GM19239 (cell line): ENCODE measurements at regions not wholly inside any gene's neighbourhood (a gene's known extent, or its start where the extent isn't known, plus 50 kb on each side); places are given as distances from the start of the nearest gene placed in this dataset.
"Not testable (repeated sequence)": the region's sequence is repeated elsewhere in the genome, so short reads cannot be mapped to it uniquely, and the experiment has no call there.

Experiments
- DNase-seq: peaks from one replicate; pipeline ENCODE4 v3.0.0; 2011; ENCODE audit warnings: low spot score; ENCODE audit not compliant: insufficient read length
- FAIRE-seq: peaks from 2 replicates; lab custom pipeline; 2011; peaks lifted over from hg19 to GRCh38; lab: Jason Lieb, UNC

DNA sequence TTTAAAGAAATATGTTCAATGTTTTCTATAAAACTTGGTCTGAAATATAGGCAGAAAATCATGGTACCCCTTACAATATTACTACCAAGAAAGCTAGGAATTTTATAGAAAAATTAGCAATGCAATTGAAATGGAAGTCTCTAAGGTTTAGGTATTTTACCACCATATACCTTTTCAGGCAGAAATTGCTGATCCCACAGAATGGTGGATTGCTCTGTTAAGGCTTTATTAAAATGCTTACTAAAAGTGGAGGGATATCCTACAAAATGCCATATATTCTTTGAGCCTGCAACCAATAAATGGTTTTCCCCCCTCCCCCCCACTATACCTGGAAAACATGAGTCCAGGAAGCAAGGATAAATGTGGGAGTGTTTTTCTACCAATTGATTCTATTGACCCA, 718.1 kb upstream of the NOVA1 start:
- no peak for FAIRE-seq
- DNase-seq = no peak

DNA sequence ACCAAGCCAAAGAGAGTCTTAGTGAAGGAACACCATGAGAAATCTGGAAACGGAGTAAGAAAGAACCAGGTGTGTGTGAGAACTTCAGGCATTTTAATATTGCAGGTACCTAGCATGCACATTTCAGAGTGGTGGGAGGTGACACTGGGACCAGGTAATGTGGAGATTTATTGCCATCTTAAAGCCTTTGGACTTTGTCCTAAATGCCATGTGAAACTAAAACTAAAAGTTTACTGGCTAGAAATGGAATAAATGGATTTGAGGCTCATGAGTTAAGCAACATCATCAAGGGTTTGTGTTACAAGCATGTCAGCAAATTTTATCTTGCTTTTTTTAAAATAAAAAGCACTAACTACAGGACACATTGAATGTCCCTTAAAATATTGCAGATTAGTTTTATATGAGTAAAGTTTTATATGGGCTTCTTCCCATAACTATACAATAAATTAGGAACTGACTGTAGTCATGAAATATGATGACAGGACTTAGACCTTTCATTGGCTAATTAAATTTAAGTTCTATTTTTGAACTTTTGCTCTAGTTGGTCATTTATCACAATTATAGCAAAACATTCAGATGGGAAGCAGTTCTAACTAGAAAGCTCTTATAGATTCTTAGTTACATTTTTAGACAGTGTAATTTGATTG, 721.1 kb upstream of the NOVA1 start:
- DNase-seq (no peak), FAIRE-seq (no peak)

DNA sequence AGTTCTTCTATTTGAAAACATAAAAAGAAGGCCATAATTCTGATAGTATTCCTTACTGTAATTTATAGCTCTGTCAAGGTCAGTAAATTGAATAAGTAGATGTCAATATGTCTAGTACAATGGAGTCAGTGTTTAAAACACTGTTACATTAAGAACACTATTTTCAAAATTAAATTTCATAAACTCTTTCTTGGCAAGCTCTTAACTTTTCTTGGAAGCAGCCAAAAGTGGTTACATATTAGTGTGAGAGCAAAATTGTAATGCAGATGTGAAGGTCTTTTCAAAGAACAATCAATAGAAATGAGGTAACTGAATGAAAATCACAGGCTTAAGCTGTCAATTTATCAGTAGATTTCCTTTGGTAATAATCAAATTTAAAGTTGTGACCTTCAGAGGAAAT, 722.4 kb upstream of the NOVA1 start:
- no peak for DNase-seq
- no peak for FAIRE-seq

DNA sequence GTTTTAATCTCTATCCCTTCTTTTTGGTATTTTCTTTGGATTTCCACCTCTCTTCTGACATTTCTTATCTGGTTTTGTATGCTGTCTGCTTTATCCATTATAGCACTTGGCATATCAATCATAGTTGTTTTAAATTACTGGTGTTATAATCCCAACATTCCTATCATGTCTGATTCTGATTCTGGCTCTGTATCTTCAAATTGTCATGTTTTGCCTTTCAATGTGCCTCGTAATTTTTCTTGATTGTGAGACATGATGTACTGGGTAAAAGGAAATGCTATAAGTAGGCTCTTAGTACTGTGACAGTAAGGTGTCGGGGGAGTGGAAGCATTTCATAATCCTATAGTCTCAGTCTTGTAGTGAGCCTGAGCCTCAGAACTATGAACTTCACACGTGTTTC, 729.3 kb upstream of the NOVA1 start:
- FAIRE-seq = no peak
- DNase-seq = no peak

DNA sequence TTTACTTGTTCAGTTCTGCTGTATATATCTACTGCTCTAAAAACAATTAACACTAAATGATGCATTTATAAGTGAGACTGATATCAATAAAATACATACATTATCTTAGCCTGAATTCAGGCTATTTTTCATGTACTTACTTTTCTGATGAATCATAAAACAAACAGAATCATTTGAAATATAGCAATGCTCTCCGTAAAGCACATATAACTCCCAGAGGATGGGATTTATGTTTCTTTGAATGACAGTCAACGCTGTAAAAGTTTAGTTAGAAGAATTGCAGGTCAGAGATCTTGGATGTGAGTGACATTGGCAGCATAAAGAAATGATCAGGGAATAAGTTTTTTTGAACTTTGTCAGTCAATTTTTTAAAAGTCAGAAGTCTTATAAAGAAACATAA, 740.2 kb upstream of the NOVA1 start:
- DNase-seq (no peak), FAIRE-seq (no peak)

DNA sequence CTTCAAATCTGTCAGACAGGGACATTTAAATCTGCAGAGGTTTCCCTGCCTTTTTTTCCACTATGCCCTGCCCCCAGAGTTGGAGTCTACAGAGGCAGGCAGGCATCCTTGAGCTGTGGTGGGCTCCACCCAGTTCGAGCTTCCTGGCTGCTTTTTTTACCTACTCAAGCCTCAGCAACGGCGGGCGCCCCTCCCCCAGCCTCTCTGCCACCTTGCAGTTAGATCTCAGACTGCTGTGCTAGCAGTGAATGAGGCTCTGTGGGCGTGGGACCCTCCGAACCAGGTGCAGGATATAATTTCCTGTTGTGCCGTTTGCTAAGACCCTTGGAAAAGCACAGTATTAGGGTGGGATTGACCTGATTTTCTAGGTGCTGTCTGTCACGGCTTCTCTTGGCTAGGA, 765.2 kb upstream of the NOVA1 start:
- not testable (repeated sequence) for DNase-seq, FAIRE-seq

DNA sequence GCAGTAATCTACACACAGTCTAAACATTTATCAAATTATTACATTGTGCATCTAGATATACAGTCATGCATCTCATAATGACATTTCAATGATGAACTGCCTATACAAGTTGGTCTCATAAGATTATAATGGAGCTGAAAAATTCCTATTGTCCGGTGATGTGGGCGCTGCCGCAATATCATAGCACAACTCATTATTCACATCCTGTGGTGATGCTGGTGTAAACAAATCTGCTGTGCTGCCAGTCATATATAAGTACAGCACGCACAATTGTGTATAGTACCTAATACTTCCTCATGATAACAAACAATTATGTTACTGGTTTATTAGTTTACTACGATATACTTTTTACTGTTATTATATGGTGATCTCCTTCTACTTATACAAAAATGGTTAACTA, 768.8 kb upstream of the NOVA1 start:
- FAIRE-seq (no peak), DNase-seq (no peak)

DNA sequence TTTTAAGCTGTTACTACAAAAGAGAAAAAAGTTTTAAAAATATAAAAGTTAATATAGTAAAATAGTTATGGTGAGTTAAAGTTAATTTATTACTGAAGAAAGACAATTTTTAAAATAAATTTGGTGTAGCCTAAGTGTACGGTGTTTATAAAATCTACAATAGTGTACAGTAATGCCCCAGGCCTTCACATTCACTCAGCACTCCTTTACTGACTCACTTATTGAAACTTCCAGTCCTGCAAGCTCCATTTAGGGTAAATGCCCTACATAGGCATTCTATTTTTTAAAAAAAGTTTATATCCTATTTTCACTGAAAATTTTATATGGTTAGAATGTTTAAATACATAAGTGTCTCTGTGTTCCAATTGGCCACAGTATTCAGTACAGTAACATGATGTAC, 769.5 kb upstream of the NOVA1 start:
- DNase-seq = no peak

DNA sequence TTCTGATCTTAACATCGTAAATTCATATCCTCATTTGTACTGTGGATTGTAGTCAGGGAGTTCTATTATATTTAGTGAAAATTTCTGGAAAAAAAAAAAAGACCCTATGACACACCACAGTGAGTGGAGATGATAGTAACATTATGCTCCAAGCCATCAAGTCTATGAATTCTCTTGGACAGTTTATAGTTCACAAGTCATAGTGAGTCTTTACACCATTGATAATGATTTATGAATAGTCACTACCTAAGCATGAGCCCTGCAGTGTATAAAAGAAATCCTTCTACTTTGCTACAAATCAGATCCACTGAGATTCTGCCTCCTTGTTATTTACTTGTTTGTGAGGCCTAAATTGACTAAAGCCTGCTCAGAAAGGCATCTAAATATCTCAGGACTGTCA, 772.2 kb upstream of the NOVA1 start:
- no peak for FAIRE-seq
- DNase-seq = no peak

More for the DNA sequence above, 769.5 kb upstream of the NOVA1 start:
- no peak for FAIRE-seq

DNA sequence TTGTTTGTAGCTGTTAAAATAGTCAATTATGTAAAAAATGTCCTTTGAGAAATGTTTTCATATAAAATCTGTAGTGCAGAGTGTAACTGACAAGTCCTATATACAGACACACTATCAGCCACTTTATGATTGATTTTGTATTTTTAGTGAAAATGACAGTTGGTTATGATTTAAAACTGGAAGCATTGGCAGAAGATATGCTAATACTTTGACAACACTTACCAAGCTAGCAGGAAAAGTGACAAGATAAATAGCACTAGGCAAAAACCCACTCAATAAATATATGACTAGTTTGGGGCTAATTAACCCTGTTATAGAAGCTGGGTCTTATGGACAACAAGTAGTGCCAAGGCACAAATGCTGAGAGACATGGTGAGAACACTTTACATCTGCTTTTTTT, 772.9 kb upstream of the NOVA1 start:
- FAIRE-seq (no peak), DNase-seq (no peak)

DNA sequence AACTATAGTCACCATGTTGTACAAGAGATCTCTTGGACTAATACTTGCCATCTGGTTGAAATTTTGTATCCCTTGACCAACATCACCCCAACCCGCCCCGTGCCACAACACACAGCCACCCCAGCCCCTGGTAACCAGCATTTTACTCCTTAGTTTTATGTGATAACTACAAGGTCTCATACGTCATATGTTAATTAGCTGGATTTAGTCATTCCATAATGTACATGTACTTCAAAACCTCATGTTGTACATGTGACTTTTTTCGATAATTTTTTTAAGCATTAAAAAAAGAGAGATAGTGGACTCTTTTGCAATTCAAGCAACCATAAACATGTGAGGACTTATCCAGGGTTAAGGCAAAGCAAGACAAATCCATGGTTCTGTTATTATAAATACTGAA, 773.4 kb upstream of the NOVA1 start:
- DNase-seq = no peak
- no peak for FAIRE-seq

DNA sequence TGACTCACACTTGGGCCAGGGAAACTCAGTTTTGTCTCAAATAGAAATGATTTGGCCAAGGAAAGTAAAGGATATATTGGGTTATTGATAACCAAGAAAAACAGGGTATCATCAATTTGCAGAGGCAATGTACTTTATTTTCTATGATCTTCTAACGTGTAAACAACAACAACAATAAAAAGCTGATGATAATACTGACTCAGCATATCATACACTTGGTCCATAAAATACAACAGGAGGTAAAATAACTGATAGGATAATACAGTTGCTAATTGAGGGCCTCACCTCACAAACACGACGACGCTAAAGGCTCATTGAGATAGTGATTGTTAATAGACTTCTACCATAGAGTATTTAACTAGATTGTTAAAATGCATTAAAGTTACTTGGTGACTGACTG, 774.0 kb upstream of the NOVA1 start:
- no peak for FAIRE-seq
- no peak for DNase-seq

DNA sequence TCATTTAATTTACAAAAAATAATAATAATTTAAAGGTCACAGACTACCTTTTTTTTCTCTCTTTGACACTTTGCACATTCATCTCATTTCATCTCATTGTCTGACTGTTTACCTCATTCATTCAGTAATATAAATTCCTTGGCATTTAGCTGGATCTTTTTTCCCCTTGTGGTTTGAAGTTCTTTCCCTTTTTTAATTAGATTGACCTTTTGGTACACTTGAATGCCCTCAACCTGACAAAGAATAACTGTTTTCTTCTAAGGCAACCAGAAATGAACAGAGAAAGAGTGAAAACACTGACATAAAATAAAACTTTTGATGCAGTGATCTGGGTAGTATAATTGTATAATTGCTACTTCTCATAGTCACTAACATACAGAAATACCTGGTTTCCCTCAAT, 774.9 kb upstream of the NOVA1 start:
- no peak for DNase-seq
- FAIRE-seq = no peak

DNA sequence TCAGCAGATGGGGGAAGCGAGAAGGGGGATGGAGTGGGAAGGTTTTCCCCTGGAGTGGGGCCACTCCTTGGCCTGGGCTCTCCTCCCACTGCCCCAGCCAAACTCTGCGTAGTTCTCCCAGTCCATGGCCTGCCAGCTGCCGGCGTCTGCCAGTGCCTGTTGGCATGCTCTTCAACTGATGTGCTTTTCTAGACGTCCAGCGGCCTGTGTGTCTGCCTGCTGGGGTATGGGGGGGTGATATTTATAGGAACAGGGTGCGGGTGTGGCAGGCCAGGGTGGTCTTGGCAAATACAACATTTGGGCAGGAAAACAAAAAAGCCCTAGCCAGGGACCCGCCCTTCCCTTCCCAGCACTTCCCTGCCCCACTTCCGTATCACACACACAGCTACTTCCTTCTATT, 786.3 kb upstream of the NOVA1 start:
- DNase-seq = no peak
- FAIRE-seq = no peak

DNA sequence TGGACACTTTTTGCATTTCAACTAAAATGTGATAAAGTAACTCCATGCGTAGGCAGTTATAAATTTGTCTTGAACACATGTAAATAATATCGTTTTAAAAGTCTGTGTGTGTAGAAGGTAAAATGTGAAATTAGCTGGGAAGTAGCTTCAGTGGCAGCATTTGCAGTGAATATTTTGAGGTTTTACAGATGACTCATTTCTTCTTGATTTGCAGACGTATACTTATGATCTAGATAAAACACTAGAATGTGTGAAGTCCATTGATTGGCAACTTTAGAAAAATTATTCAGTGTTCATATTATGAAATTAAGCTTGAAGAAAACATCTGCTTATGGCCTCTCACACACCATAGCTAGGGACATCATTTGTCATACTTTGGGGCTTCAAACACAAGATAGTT, 788.6 kb upstream of the NOVA1 start:
- FAIRE-seq = no peak

DNA sequence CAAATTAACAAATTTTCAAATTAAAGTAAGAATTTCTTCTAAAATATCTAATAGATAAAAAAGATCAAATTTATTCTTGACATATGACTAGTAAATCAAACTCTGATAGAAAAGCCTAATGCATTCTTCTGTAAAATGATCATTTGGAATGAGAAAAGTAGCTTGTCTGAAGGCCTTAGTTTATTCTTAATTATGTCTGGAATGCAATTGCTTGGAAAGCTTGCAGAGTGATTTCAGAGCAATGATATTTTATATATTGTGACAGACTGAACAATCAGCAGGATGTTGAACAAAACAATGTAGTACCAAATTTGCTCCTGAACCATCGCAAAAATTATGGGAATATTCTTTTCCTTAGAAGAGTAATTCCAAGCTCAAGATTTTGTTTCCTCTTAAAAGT, 789.6 kb upstream of the NOVA1 start:
- DNase-seq (no peak), FAIRE-seq (no peak)

More for the DNA sequence above, 788.6 kb upstream of the NOVA1 start:
- no peak for DNase-seq

DNA sequence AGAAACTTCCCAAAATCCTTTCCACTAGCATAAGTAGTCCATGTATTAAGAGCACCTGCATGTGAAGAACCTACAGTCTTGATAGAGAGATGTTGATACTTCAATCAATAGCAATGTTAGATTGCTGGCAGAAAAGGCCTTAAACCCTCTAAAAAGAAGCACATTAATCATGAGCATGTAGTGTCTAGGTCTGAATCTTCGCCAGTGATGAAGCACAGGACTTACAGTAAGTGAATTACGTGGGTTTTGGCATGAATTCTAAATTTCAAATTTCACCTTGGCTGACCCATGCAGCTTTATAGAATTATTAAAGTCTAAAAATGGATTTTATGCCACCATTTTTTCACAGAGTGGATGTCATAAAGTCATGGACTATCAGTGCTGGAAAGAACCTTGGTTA, 791.6 kb upstream of the NOVA1 start:
- FAIRE-seq = no peak

DNA sequence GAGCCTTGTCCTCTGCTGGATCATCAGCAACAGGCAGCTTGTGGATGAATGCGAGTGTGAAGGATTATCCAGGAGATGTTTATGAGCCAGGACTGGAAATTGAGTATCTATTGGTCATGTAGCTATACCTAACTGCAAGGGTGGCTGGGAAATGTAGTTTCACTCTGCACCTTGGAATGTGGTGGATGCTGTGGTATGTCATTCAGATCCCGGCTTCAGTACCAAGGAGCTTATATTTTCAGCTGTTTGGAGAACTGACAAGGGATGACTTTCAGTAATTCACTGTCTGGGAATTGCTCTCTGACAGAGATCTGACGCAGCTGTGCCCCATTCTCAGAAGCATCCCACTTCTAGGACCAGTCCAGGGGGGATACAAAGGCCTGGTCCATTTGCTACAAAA, 792.3 kb upstream of the NOVA1 start:
- DNase-seq = no peak

More for the DNA sequence above, 791.6 kb upstream of the NOVA1 start:
- DNase-seq = no peak

DNA sequence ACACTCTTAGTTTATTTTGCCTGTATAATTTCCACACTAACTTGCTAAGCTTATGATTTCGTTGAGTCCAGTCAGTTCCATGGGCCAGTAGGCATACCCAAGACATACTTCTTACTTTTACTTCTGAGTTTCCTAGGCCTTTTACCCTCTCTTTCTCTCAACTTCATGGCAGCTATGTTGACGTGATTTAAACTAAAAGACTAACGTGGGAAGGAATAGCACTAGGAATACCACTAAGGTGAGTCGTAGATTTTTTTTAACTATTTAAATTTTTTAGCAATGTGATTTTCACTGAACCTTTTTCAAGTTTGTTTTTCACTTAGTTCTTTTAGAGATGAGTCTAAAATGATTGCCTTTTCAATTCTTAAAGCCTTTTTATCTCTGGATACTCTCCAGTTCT, 793.5 kb upstream of the NOVA1 start:
- DNase-seq (no peak), FAIRE-seq (no peak)

More for the DNA sequence above, 792.3 kb upstream of the NOVA1 start:
- no peak for FAIRE-seq

DNA sequence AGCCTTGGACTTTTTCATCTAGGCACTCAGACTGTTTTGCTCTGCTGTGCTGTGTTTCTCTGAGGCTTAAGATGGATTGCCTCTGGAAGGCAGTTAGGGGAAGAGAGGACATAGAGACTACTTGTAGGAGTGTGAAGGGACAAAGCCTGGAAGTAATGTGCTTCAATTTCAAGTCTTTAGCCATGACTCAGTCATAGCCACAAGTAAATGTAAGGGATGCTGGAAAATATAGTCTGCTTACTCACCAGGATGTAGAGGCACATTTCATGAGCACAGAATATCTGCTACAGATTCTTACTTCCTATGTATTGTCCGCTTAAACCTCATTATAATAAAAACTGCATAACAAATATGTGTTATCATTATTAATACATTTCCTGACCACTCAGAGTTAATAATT, 794.3 kb upstream of the NOVA1 start:
- DNase-seq = no peak
- no peak for FAIRE-seq

DNA sequence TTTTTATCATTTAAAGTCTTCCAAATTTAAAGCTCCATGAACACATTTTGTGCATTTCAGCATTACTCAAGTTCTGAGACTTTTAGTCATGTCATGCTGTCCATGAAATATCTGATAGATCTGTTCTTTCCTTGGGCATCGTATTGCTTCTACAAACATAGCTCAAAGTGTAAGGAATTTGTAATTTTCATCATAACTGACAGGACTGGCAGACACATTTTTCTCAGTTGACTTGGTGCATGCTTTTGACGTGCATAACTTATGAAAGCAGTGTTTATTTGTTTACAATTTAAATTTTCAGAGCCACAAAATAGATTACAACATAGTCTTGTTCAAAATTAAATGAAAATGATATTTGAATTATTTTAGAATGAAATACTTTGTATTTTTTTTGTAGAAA, 812.1 kb upstream of the NOVA1 start:
- FAIRE-seq (no peak), DNase-seq (no peak)

DNA sequence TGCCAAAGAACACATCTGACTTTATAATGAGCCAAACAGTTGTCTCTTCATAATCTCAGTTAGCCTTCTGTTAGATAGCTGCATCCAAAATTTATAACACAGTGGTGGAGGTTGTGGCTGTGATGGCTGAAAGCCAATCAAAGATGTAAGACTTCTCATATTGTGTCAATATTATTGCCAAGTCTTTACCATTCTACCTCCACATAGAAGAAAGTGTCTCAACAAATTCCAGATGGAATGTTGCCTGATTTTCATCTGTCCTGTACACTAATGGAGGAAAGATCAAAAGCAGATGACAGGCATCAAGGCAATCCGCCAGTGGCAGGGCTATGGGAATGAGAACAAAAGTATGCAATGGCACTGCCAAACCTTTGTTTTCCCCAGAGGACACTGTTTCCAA, 813.1 kb upstream of the NOVA1 start:
- no peak for DNase-seq
- FAIRE-seq = no peak

DNA sequence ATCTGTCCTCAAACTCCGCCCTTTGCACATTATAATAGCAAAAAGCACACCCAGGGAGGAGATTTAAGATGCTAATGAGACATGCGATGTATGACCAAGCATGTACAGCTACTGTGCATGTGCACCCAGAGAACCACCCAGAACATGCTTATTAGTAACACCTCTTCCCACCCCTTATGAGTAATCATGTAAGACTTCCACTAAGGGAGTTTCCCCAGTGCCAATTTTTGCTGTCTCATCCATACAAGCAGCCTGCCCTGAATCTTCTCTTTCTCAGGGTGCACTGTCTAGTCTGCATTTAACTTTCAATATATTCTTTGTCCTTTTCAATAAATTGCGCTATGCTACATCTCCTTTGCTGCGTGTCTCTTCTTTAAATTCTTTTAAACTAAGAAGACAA, 830.0 kb upstream of the NOVA1 start:
- no peak for FAIRE-seq
- DNase-seq = no peak
